ENCODE measurements at regions not wholly inside any gene's neighbourhood (a gene's known extent, or its start where the extent isn't known, plus 50 kb on each side); places are given as distances from the start of the nearest gene placed in this dataset.
"Not testable (repeated sequence)": the region's sequence is repeated elsewhere in the genome, so short reads cannot be mapped to it uniquely, and the experiment has no call there.

- H3K9me3 Mint-ChIP-seq = no peaks in the 10 kb centered on the region
- no peaks in the 10 kb centered on the region for H3K4me1 Mint-ChIP-seq (ENCODE audit: low read depth)
- no peaks in the 10 kb centered on the region for H3K27me3 Mint-ChIP-seq (ENCODE audit: low read depth)
- no peak for DNase-seq
- H3K36me3 Mint-ChIP-seq (ENCODE audit: insufficient read depth) = no peaks in the 10 kb centered on the region
- ATAC-seq = no peak
- no peak overlapping the region for H3K4me3 Mint-ChIP-seq
Observed at GRCh38 chr1:199573047-199573446, 454.5 kb upstream of the NR5A2 start.

GRCh38 chr1:199574950-199575349 lies 452.6 kb upstream of the NR5A2 start:
- Mint-ChIP-seq H3K4me1 (ENCODE audit: low read depth) (no peaks in the 10 kb centered on the region), H3K4me3 (no peak overlapping the region), H3K36me3 (ENCODE audit: insufficient read depth) (no peaks in the 10 kb centered on the region), H3K9me3 (no peaks in the 10 kb centered on the region), H3K27me3 (ENCODE audit: low read depth) (no peaks in the 10 kb centered on the region)
- DNase-seq (no peak), ATAC-seq (no peak)

GRCh38 chr1:199580300-199580699 lies 447.2 kb upstream of the NR5A2 start:
- ATAC-seq (no peak), DNase-seq (no peak)
- no peaks in the 10 kb centered on the region for H3K9me3 Mint-ChIP-seq

GRCh38 chr1:199585392-199585791 lies 442.1 kb upstream of the NR5A2 start:
- no peak for ATAC-seq
- Mint-ChIP-seq H3K36me3 (ENCODE audit: insufficient read depth) (no peaks in the 10 kb centered on the region), H3K27me3 (ENCODE audit: low read depth) (peaks cover 6% of the 10 kb centered on the region), H3K9me3 (no peaks in the 10 kb centered on the region), H3K4me1 (ENCODE audit: low read depth) (peaks cover 3% of the 10 kb centered on the region), H3K4me3 (no peak overlapping the region)
- DNase-seq = no peak

More at GRCh38 chr1:199580300-199580699, 447.2 kb upstream of the NR5A2 start:
- Mint-ChIP-seq H3K4me3 (no peak overlapping the region), H3K27me3 (ENCODE audit: low read depth) (peaks cover 6% of the 10 kb centered on the region), H3K4me1 (ENCODE audit: low read depth) (no peaks in the 10 kb centered on the region), H3K36me3 (ENCODE audit: insufficient read depth) (no peaks in the 10 kb centered on the region)

GRCh38 chr1:199590708-199591107 lies 436.8 kb upstream of the NR5A2 start:
- peaks cover 7% of the 10 kb centered on the region for H3K4me1 Mint-ChIP-seq (ENCODE audit: low read depth)
- no peak overlapping the region for H3K4me3 Mint-ChIP-seq
- ATAC-seq = no peak
- H3K36me3 Mint-ChIP-seq (ENCODE audit: insufficient read depth) = no peaks in the 10 kb centered on the region
- peaks cover 9% of the 10 kb centered on the region for H3K27me3 Mint-ChIP-seq (ENCODE audit: low read depth)
- DNase-seq = no peak
- no peaks in the 10 kb centered on the region for H3K9me3 Mint-ChIP-seq

- peaks cover 7% of the 10 kb centered on the region for H3K4me1 Mint-ChIP-seq (ENCODE audit: low read depth)
- no peak overlapping the region for H3K4me3 Mint-ChIP-seq
- H3K9me3 Mint-ChIP-seq = peaks cover 2% of the 10 kb centered on the region
- no peak for ATAC-seq
- no peaks in the 10 kb centered on the region for H3K36me3 Mint-ChIP-seq (ENCODE audit: insufficient read depth)
- H3K27me3 Mint-ChIP-seq (ENCODE audit: low read depth) = peaks cover 9% of the 10 kb centered on the region
- no peak for DNase-seq
Observed at GRCh38 chr1:199591468-199591867, 436.0 kb upstream of the NR5A2 start.

- no peak overlapping the region for H3K4me3 Mint-ChIP-seq
- no peaks in the 10 kb centered on the region for H3K36me3 Mint-ChIP-seq (ENCODE audit: insufficient read depth)
- peaks cover 12% of the 10 kb centered on the region for H3K27me3 Mint-ChIP-seq (ENCODE audit: low read depth)
- H3K9me3 Mint-ChIP-seq = peaks cover 5% of the 10 kb centered on the region
- no peak for DNase-seq
- H3K4me1 Mint-ChIP-seq (ENCODE audit: low read depth) = peaks cover 7% of the 10 kb centered on the region
- no peak for ATAC-seq
Observed at GRCh38 chr1:199593475-199593874, 434.0 kb upstream of the NR5A2 start.

- DNase-seq; ATAC-seq; H3K4me1 Mint-ChIP-seq (ENCODE audit: low read depth); H3K4me3 Mint-ChIP-seq; H3K36me3 Mint-ChIP-seq (ENCODE audit: insufficient read depth): not testable (repeated sequence)
- Mint-ChIP-seq H3K27me3 (ENCODE audit: low read depth) (peaks cover 18% of the 10 kb centered on the region), H3K9me3 (peaks cover 17% of the 10 kb centered on the region)
Observed at GRCh38 chr1:199596448-199596847, 431.1 kb upstream of the NR5A2 start.

- Mint-ChIP-seq H3K36me3 (ENCODE audit: insufficient read depth) (no peaks in the 10 kb centered on the region), H3K27me3 (ENCODE audit: low read depth) (peaks cover 18% of the 10 kb centered on the region), H3K4me3 (no peak overlapping the region), H3K9me3 (peaks cover 21% of the 10 kb centered on the region), H3K4me1 (ENCODE audit: low read depth) (no peaks in the 10 kb centered on the region)
- DNase-seq (no peak), ATAC-seq (no peak)
Observed at GRCh38 chr1:199597152-199597551, 430.4 kb upstream of the NR5A2 start.

- DNase-seq = no peak
- no peaks in the 10 kb centered on the region for H3K4me1 Mint-ChIP-seq (ENCODE audit: low read depth)
- no peaks in the 10 kb centered on the region for H3K9me3 Mint-ChIP-seq
- no peaks in the 10 kb centered on the region for H3K27me3 Mint-ChIP-seq (ENCODE audit: low read depth)
- no peaks in the 10 kb centered on the region for H3K36me3 Mint-ChIP-seq (ENCODE audit: insufficient read depth)
- no peak for ATAC-seq
- no peak overlapping the region for H3K4me3 Mint-ChIP-seq
Observed at GRCh38 chr1:199608414-199608813, 419.1 kb upstream of the NR5A2 start.

GRCh38 chr1:199612976-199613774 lies 414.3 kb upstream of the NR5A2 start:
- ATAC-seq = no peak
- Mint-ChIP-seq H3K4me3 (no peak overlapping the region), H3K4me1 (ENCODE audit: low read depth) (no peaks in the 10 kb centered on the region), H3K36me3 (ENCODE audit: insufficient read depth) (no peaks in the 10 kb centered on the region), H3K9me3 (no peaks in the 10 kb centered on the region), H3K27me3 (ENCODE audit: low read depth) (no peaks in the 10 kb centered on the region)
- no peak for DNase-seq

GRCh38 chr1:199616947-199617346 lies 410.6 kb upstream of the NR5A2 start:
- ATAC-seq (no peak), DNase-seq (no peak)
- Mint-ChIP-seq H3K4me3 (no peak overlapping the region), H3K9me3 (no peaks in the 10 kb centered on the region), H3K4me1 (ENCODE audit: low read depth) (no peaks in the 10 kb centered on the region), H3K36me3 (ENCODE audit: insufficient read depth) (no peaks in the 10 kb centered on the region), H3K27me3 (ENCODE audit: low read depth) (no peaks in the 10 kb centered on the region)

- DNase-seq = no peak
- no peak overlapping the region for H3K4me3 Mint-ChIP-seq
- H3K4me1 Mint-ChIP-seq (ENCODE audit: low read depth) = no peaks in the 10 kb centered on the region
- ATAC-seq = no peak
- no peaks in the 10 kb centered on the region for H3K9me3 Mint-ChIP-seq
- H3K36me3 Mint-ChIP-seq (ENCODE audit: insufficient read depth) = no peaks in the 10 kb centered on the region
- peaks cover 3% of the 10 kb centered on the region for H3K27me3 Mint-ChIP-seq (ENCODE audit: low read depth)
Observed at GRCh38 chr1:199619223-199619622, 408.3 kb upstream of the NR5A2 start.

- H3K4me1 Mint-ChIP-seq (ENCODE audit: low read depth); H3K4me3 Mint-ChIP-seq: not testable (repeated sequence)
Observed at GRCh38 chr1:199626228-199626627, 401.3 kb upstream of the NR5A2 start.

GRCh38 chr1:199629624-199630023 lies 397.9 kb upstream of the NR5A2 start:
- H3K27me3 Mint-ChIP-seq (ENCODE audit: low read depth) = peaks cover 12% of the 10 kb centered on the region
- H3K4me3 Mint-ChIP-seq = no peak overlapping the region
- DNase-seq = no peak

More at GRCh38 chr1:199626228-199626627, 401.3 kb upstream of the NR5A2 start:
- DNase-seq; H3K27me3 Mint-ChIP-seq (ENCODE audit: low read depth); ATAC-seq; H3K9me3 Mint-ChIP-seq; H3K36me3 Mint-ChIP-seq (ENCODE audit: insufficient read depth): not testable (repeated sequence)

More at GRCh38 chr1:199629624-199630023, 397.9 kb upstream of the NR5A2 start:
- peaks cover 5% of the 10 kb centered on the region for H3K9me3 Mint-ChIP-seq
- H3K4me1 Mint-ChIP-seq (ENCODE audit: low read depth) = peaks cover 4% of the 10 kb centered on the region
- no peak for ATAC-seq
- no peaks in the 10 kb centered on the region for H3K36me3 Mint-ChIP-seq (ENCODE audit: insufficient read depth)
